ENCODE measurements at regions not wholly inside any gene's neighbourhood (a gene's known extent, or its start where the extent isn't known, plus 50 kb on each side); places are given as distances from the start of the nearest gene placed in this dataset.

GRCh38 chr3:102141096-102141927 is 292.0 kb downstream of the NFKBIZ start:
- TF ChIP-seq, protein P1, sequence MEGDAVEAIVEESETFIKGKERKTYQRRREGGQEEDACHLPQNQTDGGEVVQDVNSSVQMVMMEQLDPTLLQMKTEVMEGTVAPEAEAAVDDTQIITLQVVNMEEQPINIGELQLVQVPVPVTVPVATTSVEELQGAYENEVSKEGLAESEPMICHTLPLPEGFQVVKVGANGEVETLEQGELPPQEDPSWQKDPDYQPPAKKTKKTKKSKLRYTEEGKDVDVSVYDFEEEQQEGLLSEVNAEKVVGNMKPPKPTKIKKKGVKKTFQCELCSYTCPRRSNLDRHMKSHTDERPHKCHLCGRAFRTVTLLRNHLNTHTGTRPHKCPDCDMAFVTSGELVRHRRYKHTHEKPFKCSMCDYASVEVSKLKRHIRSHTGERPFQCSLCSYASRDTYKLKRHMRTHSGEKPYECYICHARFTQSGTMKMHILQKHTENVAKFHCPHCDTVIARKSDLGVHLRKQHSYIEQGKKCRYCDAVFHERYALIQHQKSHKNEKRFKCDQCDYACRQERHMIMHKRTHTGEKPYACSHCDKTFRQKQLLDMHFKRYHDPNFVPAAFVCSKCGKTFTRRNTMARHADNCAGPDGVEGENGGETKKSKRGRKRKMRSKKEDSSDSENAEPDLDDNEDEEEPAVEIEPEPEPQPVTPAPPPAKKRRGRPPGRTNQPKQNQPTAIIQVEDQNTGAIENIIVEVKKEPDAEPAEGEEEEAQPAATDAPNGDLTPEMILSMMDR (IDR thresholded peaks at IDR 0.05): no peak
- TF ChIP-seq POLR2A (IDR thresholded peaks at IDR 0.05): no peak

All from Peyer's patch (tissue), 4 donors.